ENCODE measurements at regions not wholly inside any gene's neighbourhood (a gene's known extent, or its start where the extent isn't known, plus 50 kb on each side); places are given as distances from the start of the nearest gene placed in this dataset.
A peak's percentile ranks its signal among the peaks of the same experiment; 100 is the strongest.

DNA sequence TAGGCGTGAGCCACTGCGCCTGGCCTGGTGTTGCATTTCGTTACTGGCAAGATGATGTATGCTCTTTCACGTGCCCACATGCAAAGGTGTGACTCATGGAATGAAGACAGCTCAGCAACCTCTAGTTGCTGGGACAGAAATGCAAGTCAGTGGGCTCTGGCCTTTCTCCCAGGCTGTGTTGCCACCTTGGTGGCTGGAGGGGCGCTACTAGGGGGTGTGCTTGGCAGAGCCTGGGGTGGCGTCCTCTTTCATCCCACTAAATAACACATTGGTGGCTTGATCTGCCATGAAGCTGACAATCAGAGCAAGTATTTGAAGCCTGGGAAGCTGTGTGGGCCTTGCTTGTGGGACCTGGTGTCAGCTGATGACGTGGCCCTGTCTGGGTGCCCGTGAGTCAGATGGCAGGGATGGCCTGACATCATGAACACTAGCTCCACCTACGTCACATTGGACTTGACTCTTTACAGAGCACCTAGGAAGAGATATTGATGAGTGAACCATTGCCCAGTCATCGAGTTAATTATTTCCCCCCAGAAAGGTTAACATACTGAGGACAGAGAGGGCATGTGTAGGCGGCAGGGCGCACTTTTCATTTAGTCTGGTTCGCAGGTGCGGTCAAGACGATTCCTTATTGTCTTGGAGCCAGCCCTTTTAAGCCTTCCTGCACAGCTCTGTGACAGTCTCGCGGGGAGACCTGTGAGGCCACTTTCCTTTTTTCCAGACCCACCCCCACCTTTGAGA lies 154.2 kb downstream of the TM9SF2 start:
- Histone ChIP-seq H3K79me2 (ENCODE audit: insufficient read depth, low read length) (no peaks in the 10 kb centered on the region), H4K91ac (ENCODE audit: insufficient read length, low read depth, low read length) (no peak overlapping the region), H3K56ac (ENCODE audit: insufficient read length, low read depth, low read length) (no peak overlapping the region), H4K5ac (ENCODE audit: insufficient read length, low read depth, low read length) (no peak overlapping the region), H2BK20ac (ENCODE audit: low read depth, low read length, poor library complexity, severe bottlenecking) (no peak overlapping the region), H3K79me1 (ENCODE audit: insufficient read depth, low read depth, low read length, poor library complexity, severe bottlenecking) (no peaks in the 10 kb centered on the region), H3T11ph (ENCODE audit: low read length) (no peak overlapping the region), H3K9me3 (ENCODE audit: control insufficient read depth, low read depth, low read length) (no peaks in the 10 kb centered on the region), H3K4me1 (ENCODE audit: insufficient read depth, low read length) (peaks cover 11% of the 10 kb centered on the region), H4K8ac (replicated peaks; ENCODE audit: insufficient read length, low read depth, low read length) (no peak overlapping the region), H3K4me2 (ENCODE audit: insufficient read depth, insufficient read length, low read length) (no peak overlapping the region), H3K23ac (ENCODE audit: insufficient read length, low read depth, low read length) (no peak overlapping the region), H2BK12ac (ENCODE audit: insufficient read length, low read depth, low read length) (no peak overlapping the region), H4K20me1 (ENCODE audit: control insufficient read depth, insufficient read depth, insufficient read length) (no peaks in the 10 kb centered on the region), H3K9ac (ENCODE audit: extremely low read depth, insufficient read length, low read length) (no peak overlapping the region), H2AFZ (ENCODE audit: low read length) (no peak overlapping the region), H3K23me2 (ENCODE audit: insufficient read length, low read depth, low read length, poor library complexity, severe bottlenecking) (no peaks in the 10 kb centered on the region), H3K27me3 (ENCODE audit: insufficient read depth, low read length) (no peaks in the 10 kb centered on the region), H3K14ac (ENCODE audit: insufficient read depth, low read length) (no peak overlapping the region), H3K4ac (ENCODE audit: low read depth, low read length) (no peak overlapping the region), H3K27ac (ENCODE audit: insufficient read length, low read depth, low read length) (no peak overlapping the region), H2AK5ac (ENCODE audit: insufficient read length, low read length) (no peak overlapping the region), H2BK120ac (ENCODE audit: low read depth, low read length, poor library complexity, severe bottlenecking) (no peak overlapping the region), H3K18ac (ENCODE audit: insufficient read length, low read depth, low read length) (no peak overlapping the region), H2BK5ac (ENCODE audit: insufficient read length, low read length) (no peak overlapping the region), H2BK15ac (ENCODE audit: low read depth, low read length) (no peak overlapping the region)
- Mint-ChIP-seq H3K27me3 (ENCODE audit: low read depth) (no peaks in the 10 kb centered on the region), H3K9me3 (no peaks in the 10 kb centered on the region), H3K27ac (peak overlapping the region; percentile 34 to 82 (median 36); a peak in 6 of 7 replicates), H3K4me1 (peaks cover 51 to 53% of the 10 kb centered on the region in 2 experiments), H3K36me3 (ENCODE audit: insufficient read depth in 1 of 3, low read depth in 3 of 3) (no peaks in the 10 kb centered on the region), H3K4me3 (no peak overlapping the region)
- TF ChIP-seq, protein P1, sequence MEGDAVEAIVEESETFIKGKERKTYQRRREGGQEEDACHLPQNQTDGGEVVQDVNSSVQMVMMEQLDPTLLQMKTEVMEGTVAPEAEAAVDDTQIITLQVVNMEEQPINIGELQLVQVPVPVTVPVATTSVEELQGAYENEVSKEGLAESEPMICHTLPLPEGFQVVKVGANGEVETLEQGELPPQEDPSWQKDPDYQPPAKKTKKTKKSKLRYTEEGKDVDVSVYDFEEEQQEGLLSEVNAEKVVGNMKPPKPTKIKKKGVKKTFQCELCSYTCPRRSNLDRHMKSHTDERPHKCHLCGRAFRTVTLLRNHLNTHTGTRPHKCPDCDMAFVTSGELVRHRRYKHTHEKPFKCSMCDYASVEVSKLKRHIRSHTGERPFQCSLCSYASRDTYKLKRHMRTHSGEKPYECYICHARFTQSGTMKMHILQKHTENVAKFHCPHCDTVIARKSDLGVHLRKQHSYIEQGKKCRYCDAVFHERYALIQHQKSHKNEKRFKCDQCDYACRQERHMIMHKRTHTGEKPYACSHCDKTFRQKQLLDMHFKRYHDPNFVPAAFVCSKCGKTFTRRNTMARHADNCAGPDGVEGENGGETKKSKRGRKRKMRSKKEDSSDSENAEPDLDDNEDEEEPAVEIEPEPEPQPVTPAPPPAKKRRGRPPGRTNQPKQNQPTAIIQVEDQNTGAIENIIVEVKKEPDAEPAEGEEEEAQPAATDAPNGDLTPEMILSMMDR (conservative IDR thresholded peaks at IDR 0.05) = no peak
- WGBS (ENCODE audit: extremely low coverage, insufficient read length, low lambda C conversion rate) = no CpG with 5 or more reads among the region's 17 CpGs
- no peak for DNase-seq

Data from H9 (cell line).